ENCODE measurements at regions not wholly inside any gene's neighbourhood (a gene's known extent, or its start where the extent isn't known, plus 50 kb on each side); places are given as distances from the start of the nearest gene placed in this dataset.

DNA sequence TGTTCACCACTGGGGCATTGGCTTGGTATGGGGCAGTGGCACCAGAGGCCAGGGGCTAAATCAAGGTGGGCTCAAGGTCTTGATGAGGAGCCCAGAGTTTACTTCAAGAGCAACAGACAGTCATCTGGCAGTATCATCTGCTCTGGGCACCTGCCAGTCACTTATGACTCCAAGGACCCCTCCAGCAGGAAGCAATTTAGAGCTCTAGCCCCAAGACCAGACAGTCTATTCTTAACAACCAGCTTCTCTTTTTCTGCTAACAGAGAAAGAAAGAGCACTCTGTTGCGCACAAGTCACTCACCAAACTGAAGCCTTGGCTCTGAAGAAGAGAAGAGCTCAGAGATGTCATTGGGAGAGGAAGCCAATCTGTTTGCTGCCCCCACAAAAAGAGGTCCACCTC is 309.2 kb downstream of the HS3ST1 start:
- TF ChIP-seq ZNF530 (tag by site-specific recombination; IDR thresholded peaks at IDR 0.05; ENCODE audit: low read depth) (no peak), YY1 (tag by site-specific recombination; IDR thresholded peaks at IDR 0.05) (no peak), ZFHX2 (tag by site-specific recombination; conservative IDR thresholded peaks at IDR 0.05) (no peak), ZNF560 (tag by site-specific recombination; IDR thresholded peaks at IDR 0.05; ENCODE audit: borderline replicate concordance) (no peak), ZNF555 (tag by site-specific recombination; conservative IDR thresholded peaks at IDR 0.05) (no peak), ZNF785 (tag by site-specific recombination; IDR thresholded peaks at IDR 0.05) (no peak), ZNF37A (tag by site-specific recombination; IDR thresholded peaks at IDR 0.05) (no peak), TCF7L2 (IDR thresholded peaks at IDR 0.05; ENCODE audit: borderline replicate concordance, low read depth, low read length) (no peak)
- TF ChIP-seq, protein P1, sequence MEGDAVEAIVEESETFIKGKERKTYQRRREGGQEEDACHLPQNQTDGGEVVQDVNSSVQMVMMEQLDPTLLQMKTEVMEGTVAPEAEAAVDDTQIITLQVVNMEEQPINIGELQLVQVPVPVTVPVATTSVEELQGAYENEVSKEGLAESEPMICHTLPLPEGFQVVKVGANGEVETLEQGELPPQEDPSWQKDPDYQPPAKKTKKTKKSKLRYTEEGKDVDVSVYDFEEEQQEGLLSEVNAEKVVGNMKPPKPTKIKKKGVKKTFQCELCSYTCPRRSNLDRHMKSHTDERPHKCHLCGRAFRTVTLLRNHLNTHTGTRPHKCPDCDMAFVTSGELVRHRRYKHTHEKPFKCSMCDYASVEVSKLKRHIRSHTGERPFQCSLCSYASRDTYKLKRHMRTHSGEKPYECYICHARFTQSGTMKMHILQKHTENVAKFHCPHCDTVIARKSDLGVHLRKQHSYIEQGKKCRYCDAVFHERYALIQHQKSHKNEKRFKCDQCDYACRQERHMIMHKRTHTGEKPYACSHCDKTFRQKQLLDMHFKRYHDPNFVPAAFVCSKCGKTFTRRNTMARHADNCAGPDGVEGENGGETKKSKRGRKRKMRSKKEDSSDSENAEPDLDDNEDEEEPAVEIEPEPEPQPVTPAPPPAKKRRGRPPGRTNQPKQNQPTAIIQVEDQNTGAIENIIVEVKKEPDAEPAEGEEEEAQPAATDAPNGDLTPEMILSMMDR (tag by site-specific recombination; IDR thresholded peaks at IDR 0.05): no peak
- TF ChIP-seq, protein P2, sequence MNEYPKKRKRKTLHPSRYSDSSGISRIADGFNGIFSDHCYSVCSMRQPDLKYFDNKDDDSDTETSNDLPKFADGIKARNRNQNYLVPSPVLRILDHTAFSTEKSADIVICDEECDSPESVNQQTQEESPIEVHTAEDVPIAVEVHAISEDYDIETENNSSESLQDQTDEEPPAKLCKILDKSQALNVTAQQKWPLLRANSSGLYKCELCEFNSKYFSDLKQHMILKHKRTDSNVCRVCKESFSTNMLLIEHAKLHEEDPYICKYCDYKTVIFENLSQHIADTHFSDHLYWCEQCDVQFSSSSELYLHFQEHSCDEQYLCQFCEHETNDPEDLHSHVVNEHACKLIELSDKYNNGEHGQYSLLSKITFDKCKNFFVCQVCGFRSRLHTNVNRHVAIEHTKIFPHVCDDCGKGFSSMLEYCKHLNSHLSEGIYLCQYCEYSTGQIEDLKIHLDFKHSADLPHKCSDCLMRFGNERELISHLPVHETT (tag by site-specific recombination; IDR thresholded peaks at IDR 0.05): no peak
- TF ChIP-seq, protein P3, sequence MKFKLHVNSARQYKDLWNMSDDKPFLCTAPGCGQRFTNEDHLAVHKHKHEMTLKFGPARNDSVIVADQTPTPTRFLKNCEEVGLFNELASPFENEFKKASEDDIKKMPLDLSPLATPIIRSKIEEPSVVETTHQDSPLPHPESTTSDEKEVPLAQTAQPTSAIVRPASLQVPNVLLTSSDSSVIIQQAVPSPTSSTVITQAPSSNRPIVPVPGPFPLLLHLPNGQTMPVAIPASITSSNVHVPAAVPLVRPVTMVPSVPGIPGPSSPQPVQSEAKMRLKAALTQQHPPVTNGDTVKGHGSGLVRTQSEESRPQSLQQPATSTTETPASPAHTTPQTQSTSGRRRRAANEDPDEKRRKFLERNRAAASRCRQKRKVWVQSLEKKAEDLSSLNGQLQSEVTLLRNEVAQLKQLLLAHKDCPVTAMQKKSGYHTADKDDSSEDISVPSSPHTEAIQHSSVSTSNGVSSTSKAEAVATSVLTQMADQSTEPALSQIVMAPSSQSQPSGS (tag by site-specific recombination; IDR thresholded peaks at IDR 0.05; ENCODE audit: low read depth): no peak
- TF ChIP-seq, protein P4, sequence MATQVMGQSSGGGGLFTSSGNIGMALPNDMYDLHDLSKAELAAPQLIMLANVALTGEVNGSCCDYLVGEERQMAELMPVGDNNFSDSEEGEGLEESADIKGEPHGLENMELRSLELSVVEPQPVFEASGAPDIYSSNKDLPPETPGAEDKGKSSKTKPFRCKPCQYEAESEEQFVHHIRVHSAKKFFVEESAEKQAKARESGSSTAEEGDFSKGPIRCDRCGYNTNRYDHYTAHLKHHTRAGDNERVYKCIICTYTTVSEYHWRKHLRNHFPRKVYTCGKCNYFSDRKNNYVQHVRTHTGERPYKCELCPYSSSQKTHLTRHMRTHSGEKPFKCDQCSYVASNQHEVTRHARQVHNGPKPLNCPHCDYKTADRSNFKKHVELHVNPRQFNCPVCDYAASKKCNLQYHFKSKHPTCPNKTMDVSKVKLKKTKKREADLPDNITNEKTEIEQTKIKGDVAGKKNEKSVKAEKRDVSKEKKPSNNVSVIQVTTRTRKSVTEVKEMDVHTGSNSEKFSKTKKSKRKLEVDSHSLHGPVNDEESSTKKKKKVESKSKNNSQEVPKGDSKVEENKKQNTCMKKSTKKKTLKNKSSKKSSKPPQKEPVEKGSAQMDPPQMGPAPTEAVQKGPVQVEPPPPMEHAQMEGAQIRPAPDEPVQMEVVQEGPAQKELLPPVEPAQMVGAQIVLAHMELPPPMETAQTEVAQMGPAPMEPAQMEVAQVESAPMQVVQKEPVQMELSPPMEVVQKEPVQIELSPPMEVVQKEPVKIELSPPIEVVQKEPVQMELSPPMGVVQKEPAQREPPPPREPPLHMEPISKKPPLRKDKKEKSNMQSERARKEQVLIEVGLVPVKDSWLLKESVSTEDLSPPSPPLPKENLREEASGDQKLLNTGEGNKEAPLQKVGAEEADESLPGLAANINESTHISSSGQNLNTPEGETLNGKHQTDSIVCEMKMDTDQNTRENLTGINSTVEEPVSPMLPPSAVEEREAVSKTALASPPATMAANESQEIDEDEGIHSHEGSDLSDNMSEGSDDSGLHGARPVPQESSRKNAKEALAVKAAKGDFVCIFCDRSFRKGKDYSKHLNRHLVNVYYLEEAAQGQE (tag by site-specific recombination; IDR thresholded peaks at IDR 0.05): no peak
